DMS 273 treated with DMSO at 0.1 percent for 48 hours (cell line): ENCODE measurements at regions not wholly inside any gene's neighbourhood (a gene's known extent, or its start where the extent isn't known, plus 50 kb on each side); places are given as distances from the start of the nearest gene placed in this dataset.
"Not testable (repeated sequence)": the region's sequence is repeated elsewhere in the genome, so short reads cannot be mapped to it uniquely, and the experiment has no call there.

Experiments
- DNase-seq: peaks from one replicate; lab custom pipeline; 2025; lab: John Stamatoyannopoulos, UW

DNA sequence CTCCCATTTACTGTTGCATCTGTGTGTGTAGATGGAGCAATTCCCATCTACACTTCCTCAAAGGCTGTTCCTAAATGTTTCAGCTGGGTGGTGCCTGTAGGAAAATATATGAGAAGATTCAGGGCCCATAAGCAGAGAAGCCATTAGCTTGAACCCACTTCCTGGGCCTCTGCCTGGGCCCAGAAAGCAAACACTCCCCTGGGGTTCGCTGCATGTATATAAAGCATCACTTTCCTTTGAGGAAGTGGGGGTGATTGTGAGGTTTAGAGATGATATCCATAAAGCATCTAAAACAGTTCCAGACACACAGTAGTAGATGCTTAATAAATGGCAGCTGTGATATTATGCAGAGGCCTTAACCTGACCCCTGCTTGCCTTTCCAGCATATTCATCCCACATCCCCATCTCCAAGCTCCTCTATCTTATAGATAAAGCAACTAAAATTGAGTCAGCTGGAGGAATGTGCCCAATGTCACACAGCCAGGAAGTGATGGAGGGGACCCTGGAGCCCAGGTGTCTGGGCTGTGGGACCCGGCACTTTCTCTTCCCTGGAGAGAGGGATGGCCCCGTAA is 280.0 kb upstream of the CRY1 start:
- no peak for DNase-seq

GRCh38 chr12:107374161-107374840 is 281.0 kb upstream of the CRY1 start:
- DNase-seq, result no peak

- no peak for DNase-seq
These were observed 281.9 kb upstream of the CRY1 start for GRCh38 chr12:107375231-107375630.

GRCh38 chr12:107377596-107378385 is 284.4 kb upstream of the CRY1 start:
- DNase-seq, result no peak

- DNase-seq, result no peak
These were observed 285.3 kb upstream of the CRY1 start for GRCh38 chr12:107378609-107379008.

DNA sequence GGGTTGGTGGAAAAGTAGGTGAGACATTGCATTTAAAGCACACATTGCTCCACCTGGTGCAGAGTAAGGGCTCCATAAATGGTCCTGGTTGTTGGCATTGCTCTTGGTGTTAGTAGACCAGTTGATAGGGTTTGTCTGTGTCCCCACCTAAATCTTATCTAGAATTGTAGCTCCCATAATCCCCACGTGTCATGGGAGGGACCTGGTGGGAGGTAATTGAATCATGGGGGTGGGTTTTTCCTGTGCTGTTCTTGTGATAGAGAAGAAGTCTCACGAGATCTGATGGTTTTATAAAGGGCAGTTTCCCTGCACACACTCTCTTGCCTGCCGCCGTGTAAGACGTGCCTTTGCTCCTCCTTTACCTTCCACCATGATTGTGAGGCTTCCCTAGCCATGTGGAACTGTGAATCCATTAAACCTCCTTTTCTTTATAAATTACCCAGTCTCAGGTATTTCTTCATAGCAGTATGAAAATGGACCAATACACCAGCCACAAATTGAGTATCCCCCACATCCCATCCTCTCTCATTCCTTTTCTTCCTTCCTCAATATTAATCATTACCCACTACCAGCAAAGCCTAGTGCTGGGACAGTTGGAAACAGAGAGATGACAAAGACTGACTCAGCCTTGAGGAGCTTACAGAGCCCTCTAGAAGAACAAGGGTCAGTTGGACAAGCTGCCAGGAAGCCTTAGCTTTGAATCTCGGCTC is 285.9 kb upstream of the CRY1 start:
- DNase-seq, result not testable (repeated sequence)

- DNase-seq, result no peak
These were observed 286.7 kb upstream of the CRY1 start for GRCh38 chr12:107379852-107380567.

DNA sequence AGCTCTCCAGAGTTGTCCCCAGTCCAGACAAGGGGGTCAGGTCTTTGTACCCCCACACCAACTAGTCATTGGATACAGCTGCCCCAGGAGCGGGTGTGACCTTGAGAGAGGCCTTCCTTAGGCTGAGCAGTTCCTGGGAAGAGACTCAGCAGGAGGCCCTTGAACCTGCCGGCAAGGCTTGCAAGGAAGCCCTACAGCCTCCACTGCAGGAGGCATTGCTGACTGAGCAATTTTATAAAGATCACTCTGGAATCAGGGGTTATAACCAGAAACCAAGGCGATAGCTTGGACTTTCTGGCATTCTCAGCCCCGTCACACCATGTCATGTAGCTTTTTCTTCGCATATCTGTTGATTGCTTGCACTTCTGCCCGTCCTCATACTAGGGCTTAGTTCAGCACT is 291.3 kb upstream of the CRY1 start:
- DNase-seq, result no peak

GRCh38 chr12:107385509-107385908 is 292.2 kb upstream of the CRY1 start:
- DNase-seq, result no peak

DNA sequence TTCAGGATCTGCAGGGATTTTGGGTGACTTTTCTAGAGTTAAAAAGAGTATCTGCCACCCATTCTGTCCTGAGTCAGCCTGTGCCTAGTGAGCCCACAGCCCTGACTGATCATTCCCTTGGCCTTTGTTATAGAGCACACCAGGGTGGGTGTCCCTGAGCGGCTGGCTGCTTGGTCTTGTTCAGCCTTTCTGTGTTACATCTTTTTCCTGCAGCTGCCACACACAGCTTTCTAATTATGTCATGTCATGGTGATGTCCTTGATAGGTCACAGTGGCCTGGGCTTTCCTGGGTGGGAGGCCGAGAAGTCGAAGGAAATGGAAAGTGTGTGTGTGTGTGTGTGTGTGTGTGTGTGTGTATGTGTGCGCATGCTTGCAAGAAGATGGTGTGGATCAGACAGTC is 293.2 kb upstream of the CRY1 start:
- DNase-seq, result no peak

DNA sequence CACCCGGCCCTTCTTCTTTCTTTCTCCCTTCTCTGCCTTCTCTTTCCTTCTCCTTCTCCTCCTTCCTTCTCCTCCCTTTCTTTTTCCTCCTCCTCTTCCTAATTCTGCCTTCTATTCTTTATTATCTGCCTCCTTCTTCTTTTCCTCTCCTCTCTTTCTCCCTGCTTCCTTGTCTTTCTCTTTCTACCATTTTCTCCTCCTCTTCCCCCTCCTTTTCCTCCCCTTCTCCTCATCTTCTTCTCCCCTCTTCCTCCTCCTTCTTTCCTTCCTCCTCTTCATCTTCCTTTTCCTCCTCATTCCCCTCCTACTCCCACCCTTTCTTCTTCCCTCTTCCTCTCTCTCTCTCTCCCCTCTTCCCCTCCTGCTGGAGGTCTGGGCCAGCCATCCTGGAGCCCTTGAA is 294.9 kb upstream of the CRY1 start:
- DNase-seq, result no peak

DNA sequence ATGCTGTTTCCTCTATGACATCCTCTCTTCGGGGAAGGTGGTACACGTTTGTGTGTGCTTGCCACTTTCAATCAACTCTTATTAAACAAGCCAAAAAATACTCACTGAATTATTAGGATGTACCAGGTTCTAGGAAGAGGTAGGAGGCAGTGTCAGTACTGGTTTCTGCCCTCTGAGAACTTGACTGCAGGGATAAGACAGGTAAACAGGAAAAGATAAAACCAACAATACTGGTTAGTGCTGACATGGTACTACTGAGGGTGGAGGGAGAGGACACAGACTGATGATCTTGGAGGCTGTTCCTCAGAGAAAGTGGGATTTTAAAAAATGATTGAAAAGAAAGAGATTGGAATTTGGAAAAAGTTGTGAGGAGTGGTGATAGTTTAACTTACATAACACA is 295.2 kb upstream of the PWP1 start:
- no peak for DNase-seq

DNA sequence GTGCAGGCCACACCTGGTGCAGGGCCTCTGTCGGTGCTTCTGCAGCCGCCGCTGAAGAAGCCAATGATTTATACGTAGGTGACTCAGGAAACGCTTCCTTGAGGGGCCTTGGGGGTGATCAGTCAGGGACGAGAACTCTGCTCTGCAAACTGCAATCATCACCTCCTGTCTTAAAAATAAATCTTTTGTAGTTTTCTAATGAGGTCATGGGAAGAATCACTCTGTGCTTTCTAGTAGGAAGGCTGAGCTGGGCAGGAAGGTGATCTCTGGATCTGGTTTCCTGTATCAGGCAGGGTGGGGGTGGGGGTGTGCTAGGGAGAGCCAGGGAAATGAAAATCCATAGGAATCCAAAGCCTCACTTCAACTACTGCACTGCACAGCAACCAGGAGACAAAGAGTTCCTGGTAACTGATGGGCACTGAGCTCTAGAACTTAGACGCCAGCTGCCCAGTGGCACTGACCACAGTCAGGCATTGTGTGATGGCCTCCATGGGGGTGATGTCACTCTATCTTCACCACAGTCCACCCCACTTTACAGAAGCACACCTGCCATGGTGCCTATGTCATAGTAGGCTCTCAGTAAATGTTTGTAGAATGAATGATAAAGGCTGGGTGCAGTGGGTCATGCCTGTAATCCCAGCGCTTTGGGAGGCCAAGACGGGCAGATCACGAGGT is 292.4 kb upstream of the PWP1 start:
- no peak for DNase-seq

- no peak for DNase-seq
These were observed 290.9 kb upstream of the PWP1 start for GRCh38 chr12:107394693-107395092.

GRCh38 chr12:107395817-107396216 is 289.8 kb upstream of the PWP1 start:
- no peak for DNase-seq

GRCh38 chr12:107396991-107397390 is 288.6 kb upstream of the PWP1 start:
- no peak for DNase-seq

- no peak for DNase-seq
These were observed 287.6 kb upstream of the PWP1 start for GRCh38 chr12:107397890-107398500.

- no peak for DNase-seq
These were observed 286.6 kb upstream of the PWP1 start for GRCh38 chr12:107399046-107399445.

DNA sequence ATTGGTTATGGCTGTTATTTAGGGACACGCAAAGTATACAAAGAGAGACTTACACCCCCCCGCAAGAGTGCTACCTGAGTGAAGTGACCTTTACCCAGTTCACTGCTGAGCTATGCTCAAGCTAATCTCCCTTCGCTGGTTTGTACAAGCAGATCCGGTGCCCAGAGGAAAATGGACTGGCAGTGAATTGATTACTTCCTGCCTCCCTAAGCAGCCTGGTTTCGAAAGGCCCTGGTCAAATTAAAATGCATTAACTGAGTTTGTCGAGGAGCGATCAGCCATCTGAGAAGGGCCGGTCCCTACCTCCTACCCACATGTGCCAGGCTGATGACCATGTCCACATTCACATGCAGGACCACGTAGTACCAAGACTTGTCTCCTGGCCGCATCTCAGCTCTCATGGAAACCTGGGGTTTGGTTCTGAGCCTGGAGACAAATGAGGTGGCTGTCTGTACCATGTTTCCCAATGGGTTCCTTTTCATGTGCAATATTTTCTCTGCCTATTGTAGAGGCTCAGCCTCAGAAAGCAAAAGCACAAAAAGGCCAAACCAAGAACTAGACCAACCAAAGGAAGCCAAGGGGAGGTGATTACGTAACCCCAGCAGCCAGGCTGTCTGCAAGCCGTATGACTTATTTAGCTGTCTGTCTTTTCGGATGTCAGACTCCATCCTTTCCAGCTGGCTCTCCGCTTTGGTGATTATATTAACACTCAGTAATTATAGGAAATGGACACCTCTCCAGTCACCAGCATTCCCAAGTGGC is 284.7 kb upstream of the PWP1 start:
- peak; percentile 2 for DNase-seq
